PFSK-1 (cell line): ENCODE measurements at regions not wholly inside any gene's neighbourhood (a gene's known extent, or its start where the extent isn't known, plus 50 kb on each side); places are given as distances from the start of the nearest gene placed in this dataset.

ENCODE experiments used
- POLR2AphosphoS5 ChIP-seq: IDR thresholded peaks from 2 replicates; pipeline ENCODE4 v1.6.1; 2012; ENCODE audit warnings: low read depth, mild to moderate bottlenecking, control low read depth, low read length, moderate library complexity
- SIN3A ChIP-seq: IDR thresholded peaks from 2 replicates; pipeline ENCODE4 v1.6.1; 2012; ENCODE audit warnings: mild to moderate bottlenecking, low read length, moderate library complexity, borderline replicate concordance; ENCODE audit not compliant: insufficient read depth
- TF ChIP-seq, protein P1 (sequence below), 2 experiments: IDR thresholded peaks; 2 replicates each; pipeline versions ENCODE4 v1.6.1 to v1.8.0; 2011 to 2012; ENCODE audit warnings: low read depth in 2 of 2, low read length in 2 of 2, control low read depth in 1 of 2, inconsistent platforms in 1 of 2, mild to moderate bottlenecking in 1 of 2, moderate library complexity in 1 of 2; ENCODE audit not compliant: insufficient read depth in 1 of 2

DNA sequence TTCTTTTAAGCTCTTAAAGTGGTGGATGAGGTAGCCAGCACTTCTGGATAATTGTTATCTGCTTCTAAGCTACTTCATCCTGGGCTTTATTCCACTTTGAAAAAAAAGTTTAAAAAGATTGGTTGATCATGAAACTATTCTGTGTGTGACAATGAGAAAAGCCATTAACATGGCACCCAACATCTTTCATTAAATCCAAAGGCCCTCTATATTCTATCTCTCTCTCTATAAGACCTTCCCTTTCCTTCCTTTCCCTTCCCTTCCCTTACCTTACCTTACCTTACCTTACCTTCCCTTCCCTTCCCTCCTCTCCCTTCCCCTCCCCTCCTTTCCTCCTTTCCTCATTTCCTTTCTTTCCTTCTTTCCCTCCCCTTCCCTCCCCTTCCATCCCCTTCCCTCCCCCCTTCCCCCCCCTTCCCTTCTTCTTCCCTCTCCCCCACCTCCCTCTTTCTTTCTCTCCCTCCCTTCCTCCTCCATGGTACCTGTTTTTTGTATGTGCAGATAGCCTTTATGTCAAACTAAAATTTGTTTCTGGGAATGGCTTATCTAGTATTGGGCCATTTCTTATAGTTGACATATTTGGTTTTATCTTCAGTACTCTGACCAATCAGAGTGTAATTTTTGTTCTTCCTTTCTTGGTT, 218.7 kb downstream of the DKK1 start:
- TF ChIP-seq, protein P1, sequence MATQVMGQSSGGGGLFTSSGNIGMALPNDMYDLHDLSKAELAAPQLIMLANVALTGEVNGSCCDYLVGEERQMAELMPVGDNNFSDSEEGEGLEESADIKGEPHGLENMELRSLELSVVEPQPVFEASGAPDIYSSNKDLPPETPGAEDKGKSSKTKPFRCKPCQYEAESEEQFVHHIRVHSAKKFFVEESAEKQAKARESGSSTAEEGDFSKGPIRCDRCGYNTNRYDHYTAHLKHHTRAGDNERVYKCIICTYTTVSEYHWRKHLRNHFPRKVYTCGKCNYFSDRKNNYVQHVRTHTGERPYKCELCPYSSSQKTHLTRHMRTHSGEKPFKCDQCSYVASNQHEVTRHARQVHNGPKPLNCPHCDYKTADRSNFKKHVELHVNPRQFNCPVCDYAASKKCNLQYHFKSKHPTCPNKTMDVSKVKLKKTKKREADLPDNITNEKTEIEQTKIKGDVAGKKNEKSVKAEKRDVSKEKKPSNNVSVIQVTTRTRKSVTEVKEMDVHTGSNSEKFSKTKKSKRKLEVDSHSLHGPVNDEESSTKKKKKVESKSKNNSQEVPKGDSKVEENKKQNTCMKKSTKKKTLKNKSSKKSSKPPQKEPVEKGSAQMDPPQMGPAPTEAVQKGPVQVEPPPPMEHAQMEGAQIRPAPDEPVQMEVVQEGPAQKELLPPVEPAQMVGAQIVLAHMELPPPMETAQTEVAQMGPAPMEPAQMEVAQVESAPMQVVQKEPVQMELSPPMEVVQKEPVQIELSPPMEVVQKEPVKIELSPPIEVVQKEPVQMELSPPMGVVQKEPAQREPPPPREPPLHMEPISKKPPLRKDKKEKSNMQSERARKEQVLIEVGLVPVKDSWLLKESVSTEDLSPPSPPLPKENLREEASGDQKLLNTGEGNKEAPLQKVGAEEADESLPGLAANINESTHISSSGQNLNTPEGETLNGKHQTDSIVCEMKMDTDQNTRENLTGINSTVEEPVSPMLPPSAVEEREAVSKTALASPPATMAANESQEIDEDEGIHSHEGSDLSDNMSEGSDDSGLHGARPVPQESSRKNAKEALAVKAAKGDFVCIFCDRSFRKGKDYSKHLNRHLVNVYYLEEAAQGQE (IDR thresholded peaks at IDR 0.05; ENCODE audit: insufficient read depth in 1 of 2, low read depth in 2 of 2, low read length in 2 of 2): no peak
- TF ChIP-seq SIN3A (no peak), POLR2AphosphoS5 (no peak)
